ENCODE measurements at regions not wholly inside any gene's neighbourhood (a gene's known extent, or its start where the extent isn't known, plus 50 kb on each side); places are given as distances from the start of the nearest gene placed in this dataset.
"Not testable (repeated sequence)": the region's sequence is repeated elsewhere in the genome, so short reads cannot be mapped to it uniquely, and the experiment has no call there.

GRCh38 chr5:6273749-6274148, 104.6 kb downstream of the MED10 start:
- DNase-seq (ENCODE audit: low read depth in 3 of 3) = no peak

GRCh38 chr5:6273090-6273735, 105.1 kb downstream of the MED10 start:
- DNase-seq (ENCODE audit: low read depth in 3 of 3) = no peak

- no peak for DNase-seq (ENCODE audit: low read depth in 3 of 3)
Measured at GRCh38 chr5:6269925-6270324, 108.4 kb downstream of the MED10 start.

- DNase-seq (ENCODE audit: low read depth in 3 of 3) = no peak
Measured at GRCh38 chr5:6266671-6267197, 111.6 kb downstream of the MED10 start.

GRCh38 chr5:6264394-6264793, 114.0 kb downstream of the MED10 start:
- no peak for DNase-seq (ENCODE audit: low read depth in 3 of 3)

GRCh38 chr5:6262651-6263363, 115.5 kb downstream of the MED10 start:
- DNase-seq (ENCODE audit: low read depth in 3 of 3) = no peak

GRCh38 chr5:6261668-6262067, 116.7 kb downstream of the MED10 start:
- no peak for DNase-seq (ENCODE audit: low read depth in 3 of 3)

GRCh38 chr5:6261256-6261655, 117.1 kb downstream of the MED10 start:
- no peak for DNase-seq (ENCODE audit: low read depth in 3 of 3)

- DNase-seq (ENCODE audit: low read depth in 3 of 3) = no peak
Measured at GRCh38 chr5:6260846-6261245, 117.5 kb downstream of the MED10 start.

GRCh38 chr5:6256901-6257300, 121.4 kb downstream of the MED10 start:
- DNase-seq (ENCODE audit: low read depth in 3 of 3) = no peak

- no peak for DNase-seq (ENCODE audit: low read depth in 3 of 3)
Measured at GRCh38 chr5:6255956-6256355, 122.4 kb downstream of the MED10 start.

- DNase-seq (ENCODE audit: low read depth in 3 of 3) = no peak
Measured at GRCh38 chr5:6253846-6254245, 124.5 kb downstream of the MED10 start.

- DNase-seq (ENCODE audit: low read depth in 3 of 3) = no peak
Measured at GRCh38 chr5:6253281-6253680, 125.1 kb downstream of the MED10 start.

- DNase-seq (ENCODE audit: low read depth in 3 of 3) = no peak
Measured at GRCh38 chr5:6252581-6252980, 125.8 kb downstream of the MED10 start.

GRCh38 chr5:6251565-6252102, 126.7 kb downstream of the MED10 start:
- DNase-seq (ENCODE audit: low read depth in 3 of 3) = no peak

- DNase-seq (ENCODE audit: low read depth in 3 of 3) = no peak
Measured at GRCh38 chr5:6250121-6250520, 128.2 kb downstream of the MED10 start.

GRCh38 chr5:6248132-6248531, 130.2 kb downstream of the MED10 start:
- DNase-seq (ENCODE audit: low read depth in 3 of 3) = no peak

- no peak for DNase-seq (ENCODE audit: low read depth in 3 of 3)
Measured at GRCh38 chr5:6246820-6247437, 131.4 kb downstream of the MED10 start.

GRCh38 chr5:6244339-6244714, 134.0 kb downstream of the MED10 start:
- DNase-seq (ENCODE audit: low read depth in 3 of 3) = no peak

GRCh38 chr5:6243706-6244338, 134.5 kb downstream of the MED10 start:
- no peak for DNase-seq (ENCODE audit: low read depth in 3 of 3)

GRCh38 chr5:6241056-6241455, 137.3 kb downstream of the MED10 start:
- not testable (repeated sequence) for DNase-seq (ENCODE audit: low read depth in 3 of 3)

- no peak for DNase-seq (ENCODE audit: low read depth in 3 of 3)
Measured at GRCh38 chr5:6236858-6237481, 141.4 kb downstream of the MED10 start.

Measured in stimulated activated CD4-positive, alpha-beta T cell treated with anti-CD3 and anti-CD28 coated beads, TNF-alpha, amount 100 ng/mL, for 4 hours (primary cell).